NCI-H2029 treated with DMSO at 0.1 percent for 48 hours (cell line): ENCODE measurements at regions not wholly inside any gene's neighbourhood (a gene's known extent, or its start where the extent isn't known, plus 50 kb on each side); places are given as distances from the start of the nearest gene placed in this dataset.

Experiments
- DNase-seq: peaks from one replicate; lab custom pipeline; 2025; lab: John Stamatoyannopoulos, UW

GRCh38 chr4:176902710-176903323 lies 110.1 kb upstream of the VEGFC start:
- DNase-seq = no peak

DNA sequence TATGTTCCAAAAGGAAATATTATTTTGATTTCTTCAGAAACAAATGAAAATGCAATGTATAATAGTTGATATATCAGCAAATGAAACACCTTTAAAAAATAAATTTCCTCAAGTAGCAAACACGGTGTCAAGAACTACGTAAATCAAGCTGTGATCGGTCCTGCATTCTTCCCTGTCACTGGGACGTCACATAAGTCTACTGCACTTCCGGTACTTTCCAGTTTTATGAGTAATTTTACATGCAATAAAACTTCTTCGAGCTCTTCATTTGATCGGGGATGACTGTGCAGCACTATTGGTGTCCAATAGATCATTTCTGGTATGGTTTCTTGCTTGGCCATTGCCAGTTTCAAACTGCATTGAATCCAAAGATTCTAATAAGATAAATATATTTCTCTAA lies 114.0 kb upstream of the VEGFC start:
- no peak for DNase-seq

- no peak for DNase-seq
Measured at GRCh38 chr4:176910646-176911045, 117.9 kb upstream of the VEGFC start.

DNA sequence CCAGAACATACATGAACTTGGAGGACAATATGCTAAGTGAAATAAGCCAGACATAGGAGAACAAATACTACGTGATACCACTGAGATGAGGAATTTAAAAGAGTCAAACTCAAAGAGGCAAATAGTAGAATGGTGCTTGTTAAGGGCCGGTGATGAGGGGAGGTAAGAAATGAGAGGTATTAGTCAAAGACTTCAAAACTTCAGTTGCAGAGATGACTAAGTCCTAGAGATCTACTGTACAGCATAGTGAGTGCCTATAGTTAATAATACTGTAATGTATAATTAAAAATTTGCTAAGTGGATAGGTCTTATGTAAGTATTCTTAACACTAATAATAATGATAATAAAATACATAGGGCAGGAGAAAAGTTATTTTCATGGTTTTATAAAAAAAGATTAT lies 126.9 kb upstream of the VEGFC start:
- no peak for DNase-seq

DNA sequence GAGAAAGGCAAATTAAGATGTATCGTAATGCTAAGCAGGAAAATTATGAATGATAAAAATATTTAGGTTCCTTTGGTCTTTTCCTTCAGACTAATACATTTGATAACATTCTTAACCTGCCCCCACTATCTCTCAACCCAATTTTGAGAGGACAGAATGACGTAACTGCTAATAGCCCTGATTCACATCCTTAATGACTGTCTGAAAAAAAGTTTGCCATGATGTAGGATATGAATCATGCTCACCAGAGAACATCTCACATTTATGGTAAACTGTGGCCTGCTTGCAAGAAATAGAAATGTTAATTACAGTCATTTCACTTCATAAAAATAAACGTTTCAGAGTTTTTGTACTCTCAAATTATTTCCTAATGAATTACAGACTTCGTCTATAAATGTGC lies 128.0 kb upstream of the VEGFC start:
- DNase-seq = no peak

GRCh38 chr4:176921256-176921655 lies 128.5 kb upstream of the VEGFC start:
- DNase-seq = no peak

GRCh38 chr4:176924238-176924637 lies 131.5 kb upstream of the VEGFC start:
- DNase-seq = no peak

DNA sequence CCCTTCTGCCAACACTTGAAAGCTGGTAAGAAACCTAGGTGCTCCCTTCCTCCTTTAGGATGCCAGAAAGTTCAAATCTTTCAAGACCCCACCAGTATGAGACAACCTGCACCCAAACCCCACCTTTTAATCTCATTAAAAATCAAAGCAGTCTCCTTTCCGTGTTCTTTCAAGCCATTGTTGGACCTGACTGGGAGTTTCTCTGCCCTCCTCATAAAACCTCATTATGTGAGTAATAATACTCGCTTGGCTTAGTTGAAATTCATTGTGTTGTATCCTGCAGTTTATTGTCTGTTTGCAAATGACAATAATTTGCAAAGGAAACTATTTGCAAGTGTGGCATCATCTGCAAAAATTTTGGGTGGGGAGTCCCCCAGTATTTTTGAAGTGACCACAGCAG lies 133.2 kb upstream of the VEGFC start:
- DNase-seq = no peak

DNA sequence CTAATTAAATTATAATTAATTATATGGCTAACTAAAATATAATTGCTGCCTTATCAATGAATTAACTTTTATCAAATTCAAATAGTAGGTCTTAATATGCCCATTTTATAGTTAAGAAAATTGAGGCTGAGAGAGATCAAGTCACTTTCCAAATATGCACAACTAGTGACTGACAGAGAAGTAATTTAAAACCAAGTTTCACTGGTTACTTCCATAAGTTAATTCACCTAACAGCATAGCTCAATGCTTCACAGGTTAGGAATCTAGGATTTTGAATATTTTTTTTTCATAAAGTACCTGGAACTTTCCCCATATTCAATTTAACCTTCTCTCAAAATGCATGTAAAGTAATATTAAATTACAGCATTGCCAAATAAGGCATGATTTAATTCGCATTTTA lies 134.4 kb upstream of the VEGFC start:
- DNase-seq = no peak

GRCh38 chr4:176927664-176928063 lies 134.9 kb upstream of the VEGFC start:
- no peak for DNase-seq

DNA sequence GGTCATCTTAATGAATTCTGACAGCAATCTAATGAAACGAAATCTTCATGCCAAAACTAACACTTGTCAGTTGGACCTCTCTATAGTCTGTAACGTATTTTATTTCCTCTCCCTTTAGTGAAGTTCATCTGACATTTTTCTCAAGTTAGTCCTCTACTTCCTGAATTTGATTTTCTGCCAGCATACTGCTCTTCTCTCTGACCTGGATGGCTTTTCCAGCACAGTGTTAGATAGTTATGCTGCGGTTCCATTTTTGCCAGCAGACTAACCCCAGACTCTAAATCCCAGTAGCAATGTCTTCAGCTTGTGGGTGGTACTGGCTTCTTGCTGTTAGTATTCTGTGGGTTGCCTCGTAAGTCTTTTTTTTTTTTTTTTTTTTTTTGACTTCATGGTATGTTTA lies 146.7 kb upstream of the VEGFC start:
- DNase-seq = no peak

DNA sequence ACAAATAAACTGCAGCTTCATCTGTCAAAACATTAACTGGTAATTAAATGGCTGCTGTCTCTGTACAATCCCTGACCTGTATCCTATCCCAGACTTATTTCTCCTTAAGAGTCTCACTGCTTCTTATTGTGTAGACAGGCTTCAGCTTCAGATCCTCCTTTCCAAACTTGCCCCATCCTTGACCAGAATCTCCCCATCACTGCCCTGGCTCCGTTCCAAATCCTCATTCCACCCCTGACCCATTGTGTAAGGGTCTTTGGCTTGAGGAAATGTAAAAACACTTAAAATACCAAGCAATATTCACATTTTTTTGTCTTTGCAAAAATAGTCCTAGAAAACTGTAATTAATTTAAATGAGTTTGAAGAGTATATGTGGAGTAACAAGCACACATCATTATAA lies 152.6 kb upstream of the VEGFC start:
- no peak for DNase-seq

DNA sequence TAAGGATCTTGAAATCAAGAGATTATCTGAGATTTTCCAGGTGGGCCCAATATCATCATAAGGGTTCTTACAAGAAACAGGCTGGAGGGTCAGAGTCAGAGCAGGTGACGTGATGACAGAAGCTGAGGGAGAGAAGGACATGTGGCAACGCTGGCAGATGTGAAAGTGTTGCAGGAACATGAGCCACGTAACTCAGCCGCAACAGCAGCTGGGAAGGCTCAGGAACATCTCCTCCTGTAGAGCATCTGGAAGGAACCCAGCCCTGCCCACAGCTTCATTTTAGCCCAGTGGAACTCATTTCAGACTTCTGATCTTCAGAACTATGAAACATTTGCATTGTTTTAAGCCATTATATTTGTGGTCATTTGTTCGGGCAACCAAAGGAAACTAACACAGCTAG lies 156.3 kb upstream of the VEGFC start:
- DNase-seq = no peak

DNA sequence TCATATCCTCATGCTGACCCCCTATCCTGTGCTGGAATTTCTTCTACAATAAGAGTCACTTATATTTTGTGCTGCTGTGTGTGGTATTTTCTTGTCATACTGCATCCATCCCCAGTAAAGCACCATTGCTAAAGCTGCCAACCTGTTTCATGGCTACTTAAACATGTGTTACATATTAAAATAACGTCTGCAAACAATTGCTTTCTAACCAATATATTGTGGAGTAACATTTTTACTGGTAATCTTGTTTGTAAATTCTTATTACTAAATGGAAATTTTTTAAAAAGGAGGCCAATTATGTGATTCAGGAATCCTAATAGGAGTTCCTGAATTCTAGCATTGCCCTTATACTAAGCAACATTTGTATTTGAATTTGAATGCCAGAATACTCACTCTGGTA lies 160.3 kb upstream of the VEGFC start:
- DNase-seq = no peak

DNA sequence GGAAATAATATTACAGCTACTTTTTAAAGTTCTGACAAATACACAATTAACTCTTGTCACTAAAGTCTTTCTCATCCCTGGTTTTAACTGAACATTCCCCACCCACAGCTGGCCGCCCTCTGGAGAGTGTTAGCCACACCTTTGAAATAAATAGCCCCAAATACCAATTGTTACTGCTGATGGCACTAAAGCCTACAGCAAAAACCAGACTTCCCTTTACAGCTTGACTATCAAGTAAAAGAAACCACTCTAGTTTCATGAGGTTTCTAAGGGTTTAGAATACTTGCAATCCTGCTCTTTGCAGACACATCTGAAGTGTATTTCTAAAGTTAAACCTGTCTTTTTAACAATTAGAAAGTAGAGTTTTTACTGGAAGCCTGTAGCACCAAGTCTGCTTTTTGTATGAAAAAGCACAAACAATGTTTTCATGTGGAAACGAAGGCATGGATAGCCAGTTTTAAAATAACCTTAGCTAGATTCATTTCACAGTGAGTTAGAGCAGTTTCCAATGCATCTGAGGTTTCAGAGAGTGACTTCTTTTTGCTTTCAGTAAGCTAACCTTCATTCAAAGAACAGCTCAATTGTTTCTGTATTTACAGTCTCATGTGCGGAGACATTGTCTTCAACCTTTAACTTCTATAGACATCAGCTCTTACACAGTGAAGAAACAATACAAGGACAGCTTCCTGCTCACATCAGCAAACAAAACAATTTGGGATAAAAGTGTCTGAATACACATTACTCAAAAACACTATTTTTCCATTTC lies 164.8 kb upstream of the VEGFC start:
- DNase-seq = no peak

GRCh38 chr4:176959980-176960379 lies 167.3 kb upstream of the VEGFC start:
- DNase-seq = no peak

- no peak for DNase-seq
Measured at GRCh38 chr4:176963121-176963520, 170.4 kb upstream of the VEGFC start.

GRCh38 chr4:176964116-176964691 lies 171.5 kb upstream of the VEGFC start:
- no peak for DNase-seq

GRCh38 chr4:176967586-176967985 lies 174.9 kb upstream of the VEGFC start:
- no peak for DNase-seq

DNA sequence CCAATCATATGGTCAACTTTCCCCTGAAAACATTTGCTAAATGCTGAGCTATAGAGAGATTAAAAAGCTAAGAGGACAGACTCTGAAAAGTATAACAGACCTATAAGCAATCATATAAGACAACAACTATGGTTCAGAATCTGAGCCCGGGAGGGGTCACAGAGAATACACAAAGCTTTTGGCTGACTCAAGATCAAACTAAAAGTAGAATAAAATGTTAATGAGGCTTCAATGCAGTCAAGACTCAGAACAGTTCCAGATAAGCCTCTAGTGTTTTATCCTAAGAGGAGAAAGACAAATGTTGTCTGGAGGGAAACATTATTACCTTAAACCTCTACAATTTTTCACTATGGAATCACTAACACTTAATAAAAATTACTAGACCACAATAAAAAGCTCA lies 175.4 kb upstream of the VEGFC start:
- DNase-seq = no peak

DNA sequence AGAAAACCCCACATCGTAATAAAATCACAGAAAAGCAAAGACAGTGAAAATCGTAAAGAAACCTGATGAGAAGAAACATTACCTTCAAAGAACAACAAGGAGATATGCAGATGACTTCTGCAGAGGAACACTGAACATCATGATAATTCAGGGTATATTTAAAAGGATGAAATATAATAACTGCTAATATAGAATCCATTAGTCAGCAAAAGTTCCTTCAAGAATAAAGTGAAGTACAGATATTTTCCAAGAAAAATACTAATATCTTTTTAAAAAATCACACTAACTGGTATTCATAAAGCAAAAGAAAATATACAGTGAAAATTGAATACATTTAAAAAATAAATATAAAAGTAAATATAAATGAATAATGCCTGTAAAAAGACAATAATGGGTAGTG lies 176.3 kb upstream of the VEGFC start:
- no peak for DNase-seq

GRCh38 chr4:176970853-176971252 lies 178.1 kb upstream of the VEGFC start:
- no peak for DNase-seq

GRCh38 chr4:176971576-176972115 lies 178.9 kb upstream of the VEGFC start:
- DNase-seq = no peak
